Ovary (tissue), 7 donors: ENCODE measurements at regions not wholly inside any gene's neighbourhood (a gene's known extent, or its start where the extent isn't known, plus 50 kb on each side); places are given as distances from the start of the nearest gene placed in this dataset.
"Not testable (repeated sequence)": the region's sequence is repeated elsewhere in the genome, so short reads cannot be mapped to it uniquely, and the experiment has no call there.

Source experiments
- DNase-seq, 5 donors: peaks; one replicate each; pipeline ENCODE4 v3.0.0-alpha.2; 2019 to 2020
- H3K27ac ChIP-seq, 2 donors: fragments of 200-600 bp; one replicate each; pipeline versions ENCODE4 v1.5.1 to v1.8.0; 2019 to 2022
- H3K27me3 ChIP-seq: fragments of 200-600 bp; one replicate; pipeline ENCODE4 v1.8.0; 2022
- H3K36me3 ChIP-seq: fragments of 200-600 bp; sonication (generic); one replicate; pipeline ENCODE4 v1.5.1; 2019
- H3K4me1 ChIP-seq: one replicate; pipeline ENCODE4 v1.8.1; 2013; ENCODE audit warnings: mild to moderate bottlenecking, moderate library complexity; ENCODE audit not compliant: insufficient read depth
- H3K4me3 ChIP-seq: fragments of 200-600 bp; sonication (generic); one replicate; pipeline ENCODE4 v1.5.1; 2017
- H3K9me3 ChIP-seq, 2 donors: fragments of 200-600 bp in 1 of 2; sonication (generic) in 1 of 2; one replicate each; pipeline versions ENCODE4 v1.5.1 to v1.8.1; 2013 to 2019; ENCODE audit warnings: mild to moderate bottlenecking in 1 of 2, moderate library complexity in 1 of 2
- EP300 ChIP-seq: sonication (generic); formaldehyde crosslinking; IDR thresholded peaks from one replicate; pipeline ENCODE4 v1.6.1; 2017; ENCODE audit warnings: antibody characterized with exemption
- POLR2A ChIP-seq: fragments of 450-650 bp; IDR thresholded peaks from one replicate; pipeline ENCODE4 v1.6.1; 2017; ENCODE audit warnings: antibody characterized with exemption, mild to moderate bottlenecking, moderate library complexity
- WGBS, 3 donors: extraction: QIAGEN DNeasy Blood & Tissue Kit in 1 of 3; methylation state at CpG; one replicate each; pipeline versions ENCODE4 v1.1.5 to v1.1.7; 2013 to 2017; 5-methylcytosine and 5-hydroxymethylcytosine counted together
- intact Hi-C, 4 donors: fragments of 100-400 bp; cut with DNase I; formaldehyde crosslinking; loops; one replicate each; pipeline versions ENCODE4 v1.11.0 to v1.15.1; 2022 to 2023
- TF ChIP-seq, protein P1 (sequence below), 3 donors: fragments of 450-650 bp in 2 of 3; fragments of 200-600 bp in 1 of 3; IDR thresholded peaks; one replicate each; pipeline versions ENCODE4 v1.5.1 to v1.8.0; 2016 to 2022; ENCODE audit warnings: antibody characterized with exemption in 3 of 3, mild to moderate bottlenecking in 1 of 3
- donor health status: DM: no; HTN: no; CAD: no; lungs with moderate emphysema.
- donor health status: DM: no; HTN: no; CAD: no.
- donor health status: Bipolar disorder and iron deficiency.
- donor health status: DM: no; HTN: no; CAD: no.
- donor health status: DM: yes; HTN: yes; CAD: no.

DNA sequence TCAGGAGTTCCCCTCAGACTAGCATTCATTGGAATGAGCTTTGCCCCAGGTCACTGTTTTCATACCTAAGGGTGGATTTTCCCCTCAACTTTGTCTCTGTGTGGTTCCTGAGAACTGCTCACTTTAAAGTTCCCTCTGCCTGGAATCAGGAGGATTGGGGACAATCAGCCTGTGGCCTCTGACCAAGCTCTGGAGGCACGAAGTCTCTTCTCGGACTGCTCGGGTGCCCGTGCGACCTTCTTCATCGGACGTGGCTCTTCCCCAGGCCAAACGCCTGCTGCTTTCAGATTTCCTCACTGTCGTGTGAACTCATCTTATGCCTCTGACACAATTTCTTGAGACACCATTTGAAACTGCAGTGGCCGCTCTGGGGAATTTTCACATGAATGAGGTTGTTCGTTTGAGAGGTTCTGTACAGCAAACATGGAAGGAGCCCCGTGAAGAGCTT, 153.7 kb upstream of the PZP start:
- 78 to 86% (median 83%) methylated on average over 12 of the region's 12 CpGs for WGBS, 3 donors
- no peaks in the 10 kb centered on the region for H3K27me3 ChIP-seq
- no peak overlapping the region for H3K4me3 ChIP-seq
- TF ChIP-seq POLR2A (no peak), EP300 (no peak)
- TF ChIP-seq, protein P1, sequence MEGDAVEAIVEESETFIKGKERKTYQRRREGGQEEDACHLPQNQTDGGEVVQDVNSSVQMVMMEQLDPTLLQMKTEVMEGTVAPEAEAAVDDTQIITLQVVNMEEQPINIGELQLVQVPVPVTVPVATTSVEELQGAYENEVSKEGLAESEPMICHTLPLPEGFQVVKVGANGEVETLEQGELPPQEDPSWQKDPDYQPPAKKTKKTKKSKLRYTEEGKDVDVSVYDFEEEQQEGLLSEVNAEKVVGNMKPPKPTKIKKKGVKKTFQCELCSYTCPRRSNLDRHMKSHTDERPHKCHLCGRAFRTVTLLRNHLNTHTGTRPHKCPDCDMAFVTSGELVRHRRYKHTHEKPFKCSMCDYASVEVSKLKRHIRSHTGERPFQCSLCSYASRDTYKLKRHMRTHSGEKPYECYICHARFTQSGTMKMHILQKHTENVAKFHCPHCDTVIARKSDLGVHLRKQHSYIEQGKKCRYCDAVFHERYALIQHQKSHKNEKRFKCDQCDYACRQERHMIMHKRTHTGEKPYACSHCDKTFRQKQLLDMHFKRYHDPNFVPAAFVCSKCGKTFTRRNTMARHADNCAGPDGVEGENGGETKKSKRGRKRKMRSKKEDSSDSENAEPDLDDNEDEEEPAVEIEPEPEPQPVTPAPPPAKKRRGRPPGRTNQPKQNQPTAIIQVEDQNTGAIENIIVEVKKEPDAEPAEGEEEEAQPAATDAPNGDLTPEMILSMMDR (IDR thresholded peaks at IDR 0.05) = no peak
- H3K4me1 ChIP-seq = peaks cover 5% of the 10 kb centered on the region
- H3K27ac ChIP-seq = no peak overlapping the region
- H3K9me3 ChIP-seq = no peaks in the 10 kb centered on the region
- no peak for DNase-seq
- intact Hi-C loops = no loop called here
- H3K36me3 ChIP-seq = no peaks in the 10 kb centered on the region

DNA sequence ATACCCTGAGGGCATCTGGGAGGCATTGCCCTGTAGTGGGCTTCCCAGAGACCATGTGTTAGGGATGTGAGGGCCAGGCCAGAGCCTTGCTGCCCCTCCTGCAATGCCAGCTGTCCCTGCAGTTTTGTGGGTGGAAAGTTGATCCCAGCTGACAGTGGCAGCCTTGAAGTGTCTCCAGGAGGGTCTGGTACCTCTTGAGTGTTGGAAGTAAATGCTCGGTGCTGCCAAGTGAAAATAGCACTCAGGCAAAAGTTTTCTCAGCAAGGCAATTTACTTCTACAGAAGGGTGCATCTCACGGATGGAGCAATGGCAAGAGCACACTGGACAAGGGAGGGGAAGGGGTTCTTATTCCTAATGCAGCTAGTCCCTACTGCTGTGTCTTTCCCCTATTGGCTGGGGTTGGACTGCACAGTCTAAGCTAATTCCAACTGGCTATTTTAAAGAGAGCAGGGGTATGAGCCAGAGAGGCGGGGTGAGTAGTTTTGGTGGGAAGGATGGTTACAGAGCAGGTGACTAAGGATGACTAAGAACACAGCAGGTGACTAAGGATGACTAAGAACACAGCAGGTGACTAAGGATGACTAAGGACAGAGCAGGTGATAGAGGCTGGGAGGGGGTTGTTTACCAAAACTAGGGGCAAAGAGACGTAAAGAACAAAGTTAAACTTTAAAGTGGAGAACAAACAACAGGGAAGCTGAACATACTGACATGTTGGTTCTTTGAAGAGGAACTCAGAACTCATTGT, 146.0 kb upstream of the PZP start:
- DNase-seq, H3K4me3 ChIP-seq, H3K27ac ChIP-seq, H3K9me3 ChIP-seq, H3K4me1 ChIP-seq, intact Hi-C loops, H3K36me3 ChIP-seq, H3K27me3 ChIP-seq: not testable (repeated sequence)
- WGBS, 3 donors = 96 to 98% (median 96%) methylated on average over 4 of the region's 4 CpGs

DNA sequence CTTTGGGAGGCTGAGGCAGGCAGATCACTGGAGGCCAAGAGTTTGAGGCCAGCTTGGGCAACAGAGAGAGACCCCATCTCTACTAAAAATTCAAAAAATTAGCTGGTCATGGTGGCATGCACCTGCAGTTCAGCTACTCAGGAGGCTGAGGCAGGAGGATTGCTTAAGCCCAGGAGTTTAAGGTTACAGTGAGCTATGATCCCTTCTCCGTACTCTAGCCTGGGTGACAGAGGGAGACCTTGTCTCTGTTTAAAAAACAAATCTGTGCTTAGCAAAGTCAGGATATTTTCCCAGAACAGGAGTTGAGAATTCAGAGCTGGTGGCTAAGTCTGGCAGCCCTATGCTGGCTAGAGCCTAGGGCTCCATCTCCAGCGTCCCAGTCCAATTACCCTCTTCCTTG, 142.9 kb upstream of the PZP start:
- Histone ChIP-seq H3K27me3 (no peaks in the 10 kb centered on the region), H3K36me3 (no peaks in the 10 kb centered on the region), H3K27ac (no peak overlapping the region), H3K4me1 (peaks cover 1% of the 10 kb centered on the region), H3K9me3 (no peaks in the 10 kb centered on the region), H3K4me3 (no peak overlapping the region)
- DNase-seq = no peak
- 82 to 85% (median 84%) methylated on average over 2 of the region's 2 CpGs for WGBS, 3 donors
- intact Hi-C loops = no loop called here
- TF ChIP-seq, protein P1 (IDR thresholded peaks at IDR 0.05) = no peak
- TF ChIP-seq EP300 = no peak

DNA sequence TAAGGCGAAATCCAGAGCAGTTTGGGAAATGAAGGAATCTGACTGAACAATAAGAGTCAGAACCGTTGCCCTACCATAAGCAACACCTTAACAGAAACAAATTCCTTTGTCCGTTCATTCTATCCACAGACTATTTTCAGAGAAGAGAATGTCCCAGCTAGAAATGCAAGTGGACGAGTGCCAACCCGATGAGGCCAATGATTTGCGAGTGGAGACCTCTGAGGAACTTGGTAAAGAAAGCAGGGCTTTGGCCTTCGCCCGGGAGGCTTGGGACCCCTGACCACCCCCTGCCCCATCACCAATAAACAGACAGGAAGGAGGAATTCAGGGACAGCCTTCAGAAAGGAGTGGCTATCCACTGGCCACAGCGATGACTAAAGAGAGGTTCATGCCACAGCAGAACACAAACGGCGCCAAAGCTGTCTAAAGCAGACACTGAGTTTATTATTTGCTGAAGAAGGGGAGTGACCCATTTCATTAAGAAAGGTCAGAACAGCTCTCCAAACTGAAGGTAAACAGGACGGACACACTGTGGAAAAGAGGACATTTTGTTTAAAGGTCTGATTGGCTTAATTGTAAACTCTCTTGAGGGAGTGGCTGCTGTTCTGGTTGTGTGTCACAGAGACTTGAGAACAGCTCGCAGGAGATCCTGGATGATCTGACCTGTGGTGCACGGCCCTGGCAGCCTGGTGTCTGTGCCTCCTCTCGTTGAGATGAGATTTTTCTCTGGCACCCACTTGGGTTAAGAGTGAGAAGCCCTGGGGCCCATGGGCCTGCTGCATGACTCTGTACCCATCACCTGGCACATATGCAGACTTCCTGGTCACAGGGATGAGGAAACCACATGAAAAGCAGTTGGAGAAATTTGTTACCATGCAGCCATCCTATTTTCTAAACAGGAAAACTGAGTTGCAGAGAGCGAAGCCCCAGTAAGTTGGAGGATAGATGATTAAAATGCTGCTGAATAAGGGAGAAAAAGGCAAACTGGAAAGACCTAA, 142.0 kb upstream of the PZP start:
- WGBS, 3 donors = 35 to 46% (median 44%) methylated on average over 16 of the region's 16 CpGs
- DNase-seq = peak in 2 of 5 donors; percentile 36 to 73
- H3K27ac ChIP-seq = no peak overlapping the region
- peaks cover 1% of the 10 kb centered on the region for H3K4me1 ChIP-seq
- H3K9me3 ChIP-seq = no peaks in the 10 kb centered on the region
- no peaks in the 10 kb centered on the region for H3K27me3 ChIP-seq
- H3K4me3 ChIP-seq = no peak overlapping the region
- intact Hi-C loops = no loop called here
- TF ChIP-seq POLR2A (no peak), EP300 (no peak)
- TF ChIP-seq, protein P1 (IDR thresholded peaks at IDR 0.05) = no peak
- H3K36me3 ChIP-seq = no peaks in the 10 kb centered on the region
